ENCODE measurements at regions not wholly inside any gene's neighbourhood (a gene's known extent, or its start where the extent isn't known, plus 50 kb on each side); places are given as distances from the start of the nearest gene placed in this dataset.

GRCh38 chr9:78552802-78553201, 255.9 kb downstream of the PSAT1 start:
- no peak for TF ChIP-seq EZH2 (IDR thresholded peaks at IDR 0.05; ENCODE audit: insufficient read depth, poor library complexity, severe bottlenecking)
- no peak for TF ChIP-seq EZH2phosphoT487 (IDR thresholded peaks at IDR 0.05; ENCODE audit: insufficient read depth, low read depth)

All from GM23248 (cell line).